GM23338 (cell line): ENCODE measurements at regions not wholly inside any gene's neighbourhood (a gene's known extent, or its start where the extent isn't known, plus 50 kb on each side); places are given as distances from the start of the nearest gene placed in this dataset.

Experiments
- ATAC-seq: fragments of 200-7000 bp; cut with Tn5 transposase; 3 replicates; pipeline ENCODE4 v1.9.1; 2020
- DNase-seq: peaks from one replicate; pipeline ENCODE4 v3.0.0-alpha.2; 2015; ENCODE audit warnings: low spot score
- H2AFZ ChIP-seq: fragments of 200-600 bp; sonication (generic); 2 replicates; pipeline ENCODE4 v1.8.0; 2016; ENCODE audit warnings: antibody characterized with exemption, mild to moderate bottlenecking, moderate library complexity
- H3F3A ChIP-seq: fragments of 200-600 bp; sonication (generic); replicated peaks from 2 replicates; pipeline ENCODE4 v1.8.0; 2017; ENCODE audit warnings: antibody characterized with exemption, mixed run types, low read depth
- H3K27ac ChIP-seq: fragments of 200-600 bp; sonication (generic); 2 replicates; pipeline ENCODE4 v1.6.1; 2016; ENCODE audit warnings: low read depth
- H3K27me3 ChIP-seq: fragments of 200-600 bp; sonication (generic); 2 replicates; pipeline ENCODE4 v1.8.0; 2016; ENCODE audit warnings: mild to moderate bottlenecking, mixed run types, moderate library complexity; ENCODE audit not compliant: insufficient read depth
- H3K36me3 ChIP-seq: fragments of 200-600 bp; sonication (generic); 2 replicates; pipeline ENCODE4 v1.8.0; 2016; ENCODE audit warnings: mild to moderate bottlenecking; ENCODE audit not compliant: insufficient read depth
- H3K4me1 ChIP-seq: fragments of 200-600 bp; sonication (generic); 2 replicates; pipeline ENCODE4 v1.8.0; 2016; ENCODE audit warnings: mild to moderate bottlenecking, moderate library complexity; ENCODE audit not compliant: insufficient read depth
- H3K4me2 ChIP-seq: fragments of 200-600 bp; sonication (generic); 2 replicates; pipeline ENCODE4 v1.7.1; 2017; ENCODE audit warnings: mixed run types
- H3K4me3 ChIP-seq: fragments of 200-600 bp; sonication (generic); 2 replicates; pipeline ENCODE4 v1.6.1; 2016; ENCODE audit warnings: mixed run types
- H3K79me2 ChIP-seq: fragments of 200-600 bp; sonication (generic); replicated peaks from 2 replicates; pipeline ENCODE4 v1.8.0; 2017; ENCODE audit warnings: mild to moderate bottlenecking; ENCODE audit not compliant: insufficient read depth
- H3K9me2 ChIP-seq: fragments of 200-600 bp; sonication (generic); 2 replicates; pipeline ENCODE4 v1.8.0; 2017; ENCODE audit not compliant: insufficient read depth
- H4K20me1 ChIP-seq: fragments of 200-600 bp; sonication (generic); replicated peaks from 2 replicates; pipeline ENCODE4 v1.8.0; 2017; ENCODE audit warnings: mild to moderate bottlenecking; ENCODE audit not compliant: insufficient read depth
- H3K27ac Mint-ChIP-seq: 2 replicates; pipeline ENCODE4 v1.8.0; 2020; ENCODE audit warnings: inconsistent platforms, mild to moderate bottlenecking, moderate library complexity, mixed read lengths
- H3K27me3 Mint-ChIP-seq: 3 replicates; pipeline ENCODE4 v1.8.0; 2022; ENCODE audit warnings: low read depth, mild to moderate bottlenecking, moderate library complexity, mixed read lengths, inconsistent platforms; ENCODE audit not compliant: insufficient read depth, poor library complexity
- H3K36me3 Mint-ChIP-seq: 3 replicates; pipeline ENCODE4 v1.8.0; 2021; ENCODE audit warnings: low read depth, mild to moderate bottlenecking, inconsistent platforms, moderate library complexity, mixed read lengths
- H3K4me1 Mint-ChIP-seq: 3 replicates; pipeline ENCODE4 v1.8.0; 2020; ENCODE audit warnings: mild to moderate bottlenecking, inconsistent platforms, mixed read lengths
- H3K4me3 Mint-ChIP-seq: 3 replicates; pipeline ENCODE4 v1.8.0; 2021; ENCODE audit warnings: moderate library complexity, mild to moderate bottlenecking, inconsistent platforms, mixed read lengths
- H3K9me3 Mint-ChIP-seq: 3 replicates; pipeline ENCODE4 v1.8.0; 2020; ENCODE audit warnings: moderate library complexity, mild to moderate bottlenecking, inconsistent platforms, mixed read lengths
- CREB1 ChIP-seq: fragments of 250-450 bp; sonication (Bioruptor Pico); IDR thresholded peaks from 2 replicates; pipeline ENCODE4 v1.5.0; 2020; ENCODE audit warnings: low read depth, mild to moderate bottlenecking, moderate library complexity
- CTCF ChIP-seq, 2 experiments: fragments of 200-600 bp in 1 of 2; sonication (generic) in 1 of 2; conservative IDR thresholded peaks; 2 replicates each; pipeline versions ENCODE4 v1.5.1 to v1.6.1; 2016 to 2017; ENCODE audit warnings: antibody characterized with exemption in 2 of 2, low read depth in 2 of 2, mild to moderate bottlenecking in 2 of 2, moderate library complexity in 1 of 2
- EZH2 ChIP-seq: fragments of 200-600 bp; sonication (generic); IDR thresholded peaks from one replicate; pipeline ENCODE4 v1.8.0; 2017; ENCODE audit warnings: antibody characterized with exemption, mild to moderate bottlenecking, low read depth; ENCODE audit not compliant: unreplicated experiment
- EZH2phosphoT487 ChIP-seq: fragments of 200-600 bp; sonication (generic); IDR thresholded peaks from one replicate; pipeline ENCODE4 v1.8.1; 2018; ENCODE audit warnings: antibody characterized with exemption; ENCODE audit not compliant: unreplicated experiment
- JUNB ChIP-seq: IDR thresholded peaks from one replicate; pipeline ENCODE4 v1.6.1; 2016; ENCODE audit warnings: antibody characterized with exemption; ENCODE audit not compliant: unreplicated experiment
- NANOG ChIP-seq: IDR thresholded peaks from 2 replicates; pipeline ENCODE4 v1.6.1; 2016; ENCODE audit warnings: antibody characterized with exemption, borderline replicate concordance
- POLR2AphosphoS5 ChIP-seq: IDR thresholded peaks from 2 replicates; pipeline ENCODE4 v1.6.1; 2016; ENCODE audit warnings: antibody characterized with exemption, low read depth
- REST ChIP-seq: IDR thresholded peaks from one replicate; pipeline ENCODE4 v1.6.1; 2018; ENCODE audit warnings: antibody characterized with exemption; ENCODE audit not compliant: unreplicated experiment
- STAT1 ChIP-seq: IDR thresholded peaks from one replicate; pipeline ENCODE4 v1.6.1; 2016; ENCODE audit warnings: antibody characterized with exemption; ENCODE audit not compliant: unreplicated experiment
- ZNF114 ChIP-seq: fragments of 250-450 bp; sonication (Bioruptor Pico); IDR thresholded peaks from 2 replicates; pipeline ENCODE4 v1.5.0; 2020; ENCODE audit warnings: mild to moderate bottlenecking, moderate library complexity
- ZNF331 ChIP-seq: fragments of 250-450 bp; sonication (Bioruptor Pico); IDR thresholded peaks from 2 replicates; pipeline ENCODE4 v1.5.0; 2020; ENCODE audit warnings: low read depth, mild to moderate bottlenecking, moderate library complexity

GRCh38 chr1:244314921-244315559, 136.7 kb downstream of the ADSS2 start:
- no peak overlapping the region for H3K27ac Mint-ChIP-seq
- H3K9me3 Mint-ChIP-seq: no peaks in the 10 kb centered on the region; the same call in 2 of the 3 replicates
- Histone ChIP-seq H3K79me2 (no peaks in the 10 kb centered on the region), H3K36me3 (no peaks in the 10 kb centered on the region), H3K4me3 (no peak overlapping the region), H3F3A (no peaks in the 10 kb centered on the region), H3K4me1 (no peaks in the 10 kb centered on the region), H3K27ac (no peak overlapping the region), H3K4me2 (no peak overlapping the region), H2AFZ (peak overlapping the region; percentile 56), H3K27me3 (no peaks in the 10 kb centered on the region), H3K9me2 (0 out of 2 replicates have a peak, but pooled peaks cover 5% of the 10 kb centered on the region), H4K20me1 (no peaks in the 10 kb centered on the region)
- ATAC-seq (no peak), DNase-seq (no peak)
- H3K4me3 Mint-ChIP-seq: no peak overlapping the region
- no peaks in the 10 kb centered on the region for H3K36me3 Mint-ChIP-seq
- H3K27me3 Mint-ChIP-seq: peaks cover 3% of the 10 kb centered on the region
- no peak for TF ChIP-seq ZNF331 (CRISPR knock-in tag)
- no peak for TF ChIP-seq ZNF114 (CRISPR knock-in tag)
- no peak for TF ChIP-seq POLR2AphosphoS5
- TF ChIP-seq REST: no peak
- no peak for TF ChIP-seq CREB1 (CRISPR knock-in tag)
- TF ChIP-seq CTCF (conservative IDR thresholded peaks at IDR 0.05; ENCODE audit: low read depth in 2 of 2): no peak
- TF ChIP-seq STAT1: no peak
- H3K4me1 Mint-ChIP-seq: no peaks in the 10 kb centered on the region; the same call in 2 of the 3 replicates

GRCh38 chr1:244315996-244316395, 135.7 kb downstream of the ADSS2 start:
- Mint-ChIP-seq H3K4me1 (no peaks in the 10 kb centered on the region; the same call in 2 of the 3 replicates), H3K9me3 (no peaks in the 10 kb centered on the region), H3K27ac (no peak overlapping the region), H3K27me3 (peaks cover 3% of the 10 kb centered on the region), H3K36me3 (no peaks in the 10 kb centered on the region), H3K4me3 (no peak overlapping the region)
- H4K20me1 ChIP-seq: no peaks in the 10 kb centered on the region
- no peak for TF ChIP-seq ZNF114 (CRISPR knock-in tag)
- TF ChIP-seq EZH2: no peak
- TF ChIP-seq JUNB: no peak
- TF ChIP-seq ZNF331 (CRISPR knock-in tag): no peak
- no peak for TF ChIP-seq NANOG
- no peak for TF ChIP-seq STAT1
- no peak for TF ChIP-seq CTCF (conservative IDR thresholded peaks at IDR 0.05; ENCODE audit: low read depth in 2 of 2)
- no peak for TF ChIP-seq EZH2phosphoT487
- no peaks in the 10 kb centered on the region for H3K79me2 ChIP-seq
- H3K36me3 ChIP-seq: no peaks in the 10 kb centered on the region
- ATAC-seq: no peak
- H3K4me3 ChIP-seq: no peak overlapping the region
- H3K4me1 ChIP-seq: no peaks in the 10 kb centered on the region
- peak overlapping the region; percentile 10; the same call in 1 of the 2 replicates for H2AFZ ChIP-seq
- H3K4me2 ChIP-seq: no peak overlapping the region
- DNase-seq: no peak
- no peaks in the 10 kb centered on the region for H3F3A ChIP-seq
- no peaks in the 10 kb centered on the region for H3K9me2 ChIP-seq
- H3K27ac ChIP-seq: no peak overlapping the region
- H3K27me3 ChIP-seq: no peaks in the 10 kb centered on the region
